HEK293 (cell line): ENCODE measurements at regions not wholly inside any gene's neighbourhood (a gene's known extent, or its start where the extent isn't known, plus 50 kb on each side); places are given as distances from the start of the nearest gene placed in this dataset.
A peak's percentile ranks its signal among the peaks of the same experiment; 100 is the strongest.

ENCODE experiments used
- CTCF ChIA-PET: fragments of 350-600 bp; formaldehyde crosslinking; extraction: SDS; loops from one replicate; lab custom pipeline; 2021; ENCODE audit warnings: antibody characterized with exemption; lab: Yijun Ruan, JAX
- POLR2A ChIA-PET: fragments of 300-600 bp; formaldehyde crosslinking; extraction: SDS; loops from one replicate; lab custom pipeline; 2020; ENCODE audit warnings: antibody characterized with exemption, inconsistent platforms; lab: Yijun Ruan, JAX
- H3K27ac ChIP-seq: fragments of 200-500 bp; sonication (Bioruptor generic); 2 replicates; pipeline ENCODE4 v1.5.1; 2014; ENCODE audit warnings: low read depth, low read length, control low read depth, inconsistent platforms; ENCODE audit errors: extremely low read depth
- H3K36me3 ChIP-seq, 2 experiments: fragments of 200-500 bp in 1 of 2; sonication (Bioruptor generic) in 1 of 2; 1 replicate in 1 of 2; 2 replicates in 1 of 2; pipeline ENCODE4 v1.5.1; 2014 to 2017; ENCODE audit warnings: inconsistent platforms in 2 of 2, low read length in 2 of 2; ENCODE audit not compliant: control insufficient read depth in 2 of 2, insufficient read depth in 1 of 2
- H3K4me1 ChIP-seq: fragments of 200-500 bp; sonication (Bioruptor generic); 2 replicates; pipeline ENCODE4 v1.5.1; 2014; ENCODE audit warnings: mild to moderate bottlenecking, low read length, inconsistent platforms; ENCODE audit not compliant: control insufficient read depth, insufficient read depth
- H3K4me3 ChIP-seq: 2 replicates; pipeline ENCODE4 v1.5.1; 2011; ENCODE audit warnings: low read depth, mild to moderate bottlenecking, control low read depth, low read length, moderate library complexity
- H3K9me3 ChIP-seq: fragments of 200-500 bp; sonication (Bioruptor generic); 2 replicates; pipeline ENCODE4 v1.5.1; 2014; ENCODE audit warnings: low read depth, low read length, inconsistent platforms; ENCODE audit not compliant: control insufficient read depth, insufficient read depth
- GLIS1 ChIP-seq: fragments of 450-650 bp; formaldehyde crosslinking; IDR thresholded peaks from 2 replicates; pipeline ENCODE4 v1.5.1; 2016; ENCODE audit warnings: missing biosample characterization, missing genetic modification characterization
- KLF10 ChIP-seq: fragments of 450-650 bp; IDR thresholded peaks from 2 replicates; pipeline ENCODE4 v1.5.1; 2018; ENCODE audit warnings: missing biosample characterization, mild to moderate bottlenecking, missing genetic modification characterization
- MEIS1 ChIP-seq: sonication (generic); formaldehyde crosslinking; IDR thresholded peaks from 2 replicates; pipeline ENCODE4 v1.8.1; 2022; ENCODE audit warnings: missing genetic modification reagents, mild to moderate bottlenecking, borderline replicate concordance
- TCF7L2 ChIP-seq: IDR thresholded peaks from 2 replicates; pipeline ENCODE4 v1.6.1; 2011; ENCODE audit warnings: low read depth, mild to moderate bottlenecking, inconsistent platforms, low read length, moderate library complexity, borderline replicate concordance
- WT1 ChIP-seq: fragments of 450-650 bp; formaldehyde crosslinking; IDR thresholded peaks from 2 replicates; pipeline ENCODE4 v1.5.1; 2016; ENCODE audit warnings: missing biosample characterization, missing genetic modification characterization
- ZFP37 ChIP-seq: fragments of 450-650 bp; formaldehyde crosslinking; IDR thresholded peaks from 2 replicates; pipeline ENCODE4 v1.5.1; 2016; ENCODE audit warnings: missing biosample characterization, missing genetic modification characterization
- ZNF184 ChIP-seq: fragments of 450-650 bp; IDR thresholded peaks from 2 replicates; pipeline ENCODE4 v1.5.1; 2018; ENCODE audit warnings: missing biosample characterization, mild to moderate bottlenecking, missing genetic modification characterization
- ZNF274 ChIP-seq, 2 experiments: fragments of 200-500 bp in 1 of 2; fragments of 450-650 bp in 1 of 2; sonication (Bioruptor generic) in 1 of 2; formaldehyde crosslinking in 1 of 2; IDR thresholded peaks; 2 replicates each; pipeline versions ENCODE4 v1.5.1 to v1.6.1; 2014 to 2016; ENCODE audit warnings: borderline replicate concordance in 1 of 2, inconsistent platforms in 1 of 2, low read length in 1 of 2, missing biosample characterization in 1 of 2, missing genetic modification characterization in 1 of 2
- ZNF302 ChIP-seq: fragments of 450-650 bp; formaldehyde crosslinking; IDR thresholded peaks from 2 replicates; pipeline ENCODE4 v1.5.1; 2016; ENCODE audit warnings: missing biosample characterization, missing genetic modification characterization, low read depth
- ZNF350 ChIP-seq: fragments of 450-650 bp; formaldehyde crosslinking; IDR thresholded peaks from 2 replicates; pipeline ENCODE4 v1.5.0; 2017; ENCODE audit warnings: missing biosample characterization, mild to moderate bottlenecking, missing genetic modification characterization
- ZNF416 ChIP-seq: fragments of 450-650 bp; formaldehyde crosslinking; IDR thresholded peaks from 2 replicates; pipeline ENCODE4 v1.5.1; 2016; ENCODE audit warnings: missing biosample characterization, missing genetic modification characterization
- ZNF423 ChIP-seq: fragments of 450-650 bp; formaldehyde crosslinking; IDR thresholded peaks from 2 replicates; pipeline ENCODE4 v1.5.1; 2016; ENCODE audit warnings: missing biosample characterization, missing genetic modification characterization
- ZNF529 ChIP-seq: fragments of 450-650 bp; formaldehyde crosslinking; IDR thresholded peaks from 2 replicates; pipeline ENCODE4 v1.5.1; 2017; ENCODE audit warnings: missing genetic modification characterization, missing biosample characterization; ENCODE audit not compliant: insufficient replicate concordance
- ZNF621 ChIP-seq: fragments of 450-650 bp; formaldehyde crosslinking; IDR thresholded peaks from 2 replicates; pipeline ENCODE4 v1.5.1; 2017; ENCODE audit warnings: missing biosample characterization, missing genetic modification characterization
- ZNF658 ChIP-seq: fragments of 450-650 bp; formaldehyde crosslinking; IDR thresholded peaks from 2 replicates; pipeline ENCODE4; 2016; ENCODE audit warnings: missing biosample characterization, missing genetic modification characterization
- TF ChIP-seq, protein P1 (sequence below): fragments of 450-650 bp; formaldehyde crosslinking; IDR thresholded peaks from 2 replicates; pipeline ENCODE4 v1.5.1; 2017; ENCODE audit warnings: missing biosample characterization, missing genetic modification characterization
- TF ChIP-seq, protein P2 (sequence below): fragments of 450-650 bp; formaldehyde crosslinking; IDR thresholded peaks from 2 replicates; pipeline ENCODE4 v1.5.1; 2016; ENCODE audit warnings: missing biosample characterization, missing genetic modification characterization
- TF ChIP-seq, protein P3 (sequence below): fragments of 450-650 bp; formaldehyde crosslinking; IDR thresholded peaks from 2 replicates; pipeline ENCODE4 v1.5.1; 2016; ENCODE audit warnings: missing biosample characterization, missing genetic modification characterization

DNA sequence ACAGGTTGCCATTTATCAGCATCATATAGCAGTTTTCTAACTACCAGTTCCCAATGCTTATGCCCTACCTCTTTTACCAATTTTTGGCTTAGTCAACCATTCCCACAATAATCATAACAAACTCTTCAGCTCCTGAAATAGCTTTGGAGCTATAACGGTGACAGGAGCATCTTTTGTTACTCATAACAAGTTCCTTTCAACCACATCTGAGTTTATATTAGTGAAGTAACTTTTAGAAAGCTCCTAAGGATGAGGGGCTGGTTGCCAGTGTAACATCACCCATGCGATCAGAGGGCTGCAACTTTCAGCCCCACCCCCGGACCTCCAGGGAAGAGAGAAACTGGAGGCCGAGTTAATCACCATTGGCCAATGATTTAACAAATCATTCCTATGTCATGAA, 495.3 kb upstream of the RASGRP1 start (continued):
- TF ChIP-seq ZNF184 (no peak), ZNF350 (tag by site-specific recombination) (no peak)
- TF ChIP-seq, protein P1, sequence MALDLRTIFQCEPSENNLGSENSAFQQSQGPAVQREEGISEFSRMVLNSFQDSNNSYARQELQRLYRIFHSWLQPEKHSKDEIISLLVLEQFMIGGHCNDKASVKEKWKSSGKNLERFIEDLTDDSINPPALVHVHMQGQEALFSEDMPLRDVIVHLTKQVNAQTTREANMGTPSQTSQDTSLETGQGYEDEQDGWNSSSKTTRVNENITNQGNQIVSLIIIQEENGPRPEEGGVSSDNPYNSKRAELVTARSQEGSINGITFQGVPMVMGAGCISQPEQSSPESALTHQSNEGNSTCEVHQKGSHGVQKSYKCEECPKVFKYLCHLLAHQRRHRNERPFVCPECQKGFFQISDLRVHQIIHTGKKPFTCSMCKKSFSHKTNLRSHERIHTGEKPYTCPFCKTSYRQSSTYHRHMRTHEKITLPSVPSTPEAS (tag by site-specific recombination) = no peak

DNA sequence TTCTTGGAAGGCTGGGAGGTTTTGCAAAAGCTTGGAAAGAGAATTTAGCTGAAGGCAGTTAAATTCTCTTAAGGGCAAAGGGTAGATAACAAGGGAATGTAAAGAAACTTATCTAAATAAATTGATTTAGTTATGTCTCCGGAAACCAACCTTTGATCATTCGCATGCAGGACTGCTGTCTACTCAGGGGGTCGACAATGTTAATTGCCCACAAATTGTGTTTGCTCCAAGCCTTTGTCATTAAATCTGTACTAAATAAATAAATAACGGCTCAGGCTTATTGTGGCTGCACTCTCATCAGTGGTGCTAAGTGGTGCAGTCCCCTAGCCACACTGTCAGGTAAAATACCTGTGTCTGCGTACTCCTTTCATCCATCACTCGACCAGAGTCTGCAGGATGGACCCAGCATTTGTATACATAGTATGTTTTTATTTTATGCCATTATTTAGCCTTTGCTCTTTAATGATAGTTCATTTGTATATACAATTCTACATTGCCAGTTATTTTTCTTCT, 497.4 kb upstream of the RASGRP1 start:
- H3K27ac ChIP-seq = no peak overlapping the region
- no peaks in the 10 kb centered on the region for H3K9me3 ChIP-seq
- ChIA-PET CTCF (no interaction called here), POLR2A (no interaction called here)
- no peak overlapping the region for H3K4me3 ChIP-seq
- no peak for TF ChIP-seq ZNF416 (tag by site-specific recombination)
- 0 out of 2 replicates have a peak, but pooled peaks have one; percentile 34 for TF ChIP-seq TCF7L2
- TF ChIP-seq KLF10 (tag by site-specific recombination) = no peak
- TF ChIP-seq MEIS1 (CRISPR knock-in tag) = no peak
- no peak for TF ChIP-seq WT1
- TF ChIP-seq, protein P2, sequence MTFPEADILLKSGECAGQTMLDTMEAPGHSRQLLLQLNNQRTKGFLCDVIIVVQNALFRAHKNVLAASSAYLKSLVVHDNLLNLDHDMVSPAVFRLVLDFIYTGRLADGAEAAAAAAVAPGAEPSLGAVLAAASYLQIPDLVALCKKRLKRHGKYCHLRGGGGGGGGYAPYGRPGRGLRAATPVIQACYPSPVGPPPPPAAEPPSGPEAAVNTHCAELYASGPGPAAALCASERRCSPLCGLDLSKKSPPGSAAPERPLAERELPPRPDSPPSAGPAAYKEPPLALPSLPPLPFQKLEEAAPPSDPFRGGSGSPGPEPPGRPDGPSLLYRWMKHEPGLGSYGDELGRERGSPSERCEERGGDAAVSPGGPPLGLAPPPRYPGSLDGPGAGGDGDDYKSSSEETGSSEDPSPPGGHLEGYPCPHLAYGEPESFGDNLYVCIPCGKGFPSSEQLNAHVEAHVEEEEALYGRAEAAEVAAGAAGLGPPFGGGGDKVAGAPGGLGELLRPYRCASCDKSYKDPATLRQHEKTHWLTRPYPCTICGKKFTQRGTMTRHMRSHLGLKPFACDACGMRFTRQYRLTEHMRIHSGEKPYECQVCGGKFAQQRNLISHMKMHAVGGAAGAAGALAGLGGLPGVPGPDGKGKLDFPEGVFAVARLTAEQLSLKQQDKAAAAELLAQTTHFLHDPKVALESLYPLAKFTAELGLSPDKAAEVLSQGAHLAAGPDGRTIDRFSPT (tag by site-specific recombination) = no peak
- no peaks in the 10 kb centered on the region for H3K4me1 ChIP-seq
- no peaks in the 10 kb centered on the region for H3K36me3 ChIP-seq

DNA sequence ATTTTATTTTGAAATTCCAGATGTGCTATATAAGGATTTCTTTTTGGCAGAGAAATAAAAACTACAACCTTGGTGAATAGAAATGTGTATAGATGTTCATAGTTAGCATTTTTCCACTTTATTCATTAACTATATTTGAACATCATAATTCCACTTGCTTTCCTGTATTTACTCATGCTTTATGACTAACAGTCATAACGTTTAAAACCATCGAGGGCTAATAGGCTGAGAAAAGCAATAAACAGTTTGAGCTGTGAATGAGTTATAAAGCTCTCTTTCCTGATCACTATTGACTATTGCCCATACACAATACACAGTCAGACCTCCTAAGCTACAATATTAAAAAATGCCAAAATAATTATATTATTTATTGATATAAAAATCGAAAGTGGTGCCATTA, 502.1 kb upstream of the RASGRP1 start:
- no peaks in the 10 kb centered on the region for H3K36me3 ChIP-seq
- TF ChIP-seq GLIS1 = no peak
- TF ChIP-seq ZNF529 (tag by site-specific recombination) = no peak
- TF ChIP-seq ZNF274 (IDR thresholded peaks at IDR 0.05; ENCODE audit: low read length) = no peak
- TF ChIP-seq ZNF274 (tag by site-specific recombination; IDR thresholded peaks at IDR 0.05; ENCODE audit: borderline replicate concordance) = no peak
- no peak for TF ChIP-seq ZNF302 (tag by site-specific recombination)
- TF ChIP-seq, protein P3, sequence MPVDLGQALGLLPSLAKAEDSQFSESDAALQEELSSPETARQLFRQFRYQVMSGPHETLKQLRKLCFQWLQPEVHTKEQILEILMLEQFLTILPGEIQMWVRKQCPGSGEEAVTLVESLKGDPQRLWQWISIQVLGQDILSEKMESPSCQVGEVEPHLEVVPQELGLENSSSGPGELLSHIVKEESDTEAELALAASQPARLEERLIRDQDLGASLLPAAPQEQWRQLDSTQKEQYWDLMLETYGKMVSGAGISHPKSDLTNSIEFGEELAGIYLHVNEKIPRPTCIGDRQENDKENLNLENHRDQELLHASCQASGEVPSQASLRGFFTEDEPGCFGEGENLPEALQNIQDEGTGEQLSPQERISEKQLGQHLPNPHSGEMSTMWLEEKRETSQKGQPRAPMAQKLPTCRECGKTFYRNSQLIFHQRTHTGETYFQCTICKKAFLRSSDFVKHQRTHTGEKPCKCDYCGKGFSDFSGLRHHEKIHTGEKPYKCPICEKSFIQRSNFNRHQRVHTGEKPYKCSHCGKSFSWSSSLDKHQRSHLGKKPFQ (tag by site-specific recombination) = no peak
- TF ChIP-seq ZNF621 (tag by site-specific recombination) = no peak
- TF ChIP-seq ZNF658 (tag by site-specific recombination) = no peak
- no peak for TF ChIP-seq ZFP37 (tag by site-specific recombination)
- TF ChIP-seq ZNF423 (tag by site-specific recombination) = no peak
- TF ChIP-seq, all 188 proteins: peak for 0
- POLR2A ChIA-PET = no interaction called here
- H3K4me3 ChIP-seq = no peak overlapping the region
- CTCF ChIA-PET = interaction anchor here (0.6 kb wide), 1 partner anchor 58 kb away, joined by 3 read pairs; no protein-coding TSS in a partner anchor
- H3K9me3 ChIP-seq = no peaks in the 10 kb centered on the region
- no peak overlapping the region for H3K27ac ChIP-seq
- no peaks in the 10 kb centered on the region for H3K4me1 ChIP-seq
